PC-3 (cell line): ENCODE measurements at regions not wholly inside any gene's neighbourhood (a gene's known extent, or its start where the extent isn't known, plus 50 kb on each side); places are given as distances from the start of the nearest gene placed in this dataset.

Experiments used
- ATAC-seq: fragments of 200-7000 bp; cut with Tn5 transposase; 2 replicates; pipeline ENCODE4 v1.9.1; 2020; ENCODE audit warnings: mild to moderate bottlenecking, moderate library complexity
- BruUV-seq: library from RNA; stranded (reverse); fragments of 400-500 nt; replicated peaks from 2 replicates; lab custom pipeline; 2021; lab: Mats Ljungman, UMichigan
- CTCF ChIA-PET: fragments of 300-600 bp; sonication (Branson Sonifier 250); formaldehyde crosslinking; loops from one replicate; lab custom pipeline; 2022; ENCODE audit warnings: antibody characterized with exemption; lab: Charles Lee
- POLR2A ChIA-PET: fragments of 300-600 bp; sonication (Branson Sonifier 250); formaldehyde crosslinking; loops from one replicate; lab custom pipeline; 2022; ENCODE audit warnings: antibody characterized with exemption; ENCODE audit not compliant: unreplicated experiment; lab: Charles Lee
- DNase-seq: peaks from one replicate; pipeline ENCODE4 v3.0.0-alpha.2; 2015
- H2AFZ ChIP-seq: fragments of 300-600 bp; sonication (generic); 2 replicates; pipeline ENCODE4 v1.6.0; 2016; ENCODE audit warnings: antibody characterized with exemption, low read length
- H3F3A ChIP-seq: fragments of 300-600 bp; sonication (generic); one replicate; pipeline ENCODE4 v1.6.0; 2017; ENCODE audit warnings: antibody characterized with exemption, low read length, control low read depth, mild to moderate bottlenecking; ENCODE audit not compliant: unreplicated experiment
- H3K27ac ChIP-seq: fragments of 300-600 bp; sonication (generic); 2 replicates; pipeline ENCODE4 v1.5.1; 2016; ENCODE audit warnings: mild to moderate bottlenecking, low read length
- H3K27me3 ChIP-seq: fragments of 300-600 bp; sonication (generic); 2 replicates; pipeline ENCODE4 v1.6.1; 2016; ENCODE audit warnings: low read length, mixed read lengths
- H3K36me3 ChIP-seq: fragments of 300-600 bp; sonication (generic); 2 replicates; pipeline ENCODE4 v1.6.1; 2016; ENCODE audit warnings: low read depth, mixed run types, low read length, mixed read lengths
- H3K4me1 ChIP-seq: fragments of 300-600 bp; sonication (generic); 2 replicates; pipeline ENCODE4 v1.5.1; 2016; ENCODE audit warnings: low read length; ENCODE audit not compliant: insufficient read depth
- H3K4me2 ChIP-seq: fragments of 300-600 bp; sonication (generic); 2 replicates; pipeline ENCODE4 v1.6.0; 2016; ENCODE audit warnings: low read length
- H3K4me3 ChIP-seq: fragments of 300-600 bp; sonication (generic); 2 replicates; pipeline ENCODE4 v1.5.1; 2016; ENCODE audit warnings: mild to moderate bottlenecking, low read length, mixed read lengths
- H3K79me2 ChIP-seq: fragments of 300-600 bp; sonication (generic); 2 replicates; pipeline ENCODE4 v1.6.1; 2017; ENCODE audit warnings: low read length, mixed read lengths
- H3K9ac ChIP-seq: fragments of 300-600 bp; sonication (generic); 2 replicates; pipeline ENCODE4 v1.6.0; 2016; ENCODE audit warnings: mild to moderate bottlenecking, low read length
- H3K9me2 ChIP-seq: fragments of 300-600 bp; sonication (generic); replicated peaks from 2 replicates; pipeline ENCODE4 v1.6.1; 2016; ENCODE audit warnings: mixed run types, low read length, mixed read lengths
- H3K9me3 ChIP-seq: fragments of 300-600 bp; sonication (generic); 2 replicates; pipeline ENCODE4 v1.6.1; 2016; ENCODE audit warnings: low read length, mixed read lengths
- H4K20me1 ChIP-seq: fragments of 300-600 bp; sonication (generic); 2 replicates; pipeline ENCODE4 v1.6.1; 2016; ENCODE audit warnings: low read length, mixed read lengths
- EZH2 ChIP-seq: fragments of 300-600 bp; sonication (generic); IDR thresholded peaks from one replicate; pipeline ENCODE4 v1.6.1; 2017; ENCODE audit warnings: antibody characterized with exemption, mild to moderate bottlenecking, low read length; ENCODE audit not compliant: unreplicated experiment
- EZH2phosphoT487 ChIP-seq: fragments of 300-600 bp; sonication (generic); IDR thresholded peaks from 2 replicates; pipeline ENCODE4 v1.6.1; 2018; ENCODE audit warnings: mild to moderate bottlenecking, antibody characterized with exemption, low read length, borderline replicate concordance
- intact Hi-C: fragments of 100-400 bp; cut with micrococcal nuclease; formaldehyde crosslinking; loops from 2 replicates; pipeline ENCODE4 v1.9.0; 2023
- TF ChIP-seq, protein P1 (sequence below): fragments of 300-600 bp; sonication (generic); conservative IDR thresholded peaks from 2 replicates; pipeline ENCODE4 v1.5.1; 2017; ENCODE audit warnings: antibody characterized with exemption, low read depth, mild to moderate bottlenecking, low read length

DNA sequence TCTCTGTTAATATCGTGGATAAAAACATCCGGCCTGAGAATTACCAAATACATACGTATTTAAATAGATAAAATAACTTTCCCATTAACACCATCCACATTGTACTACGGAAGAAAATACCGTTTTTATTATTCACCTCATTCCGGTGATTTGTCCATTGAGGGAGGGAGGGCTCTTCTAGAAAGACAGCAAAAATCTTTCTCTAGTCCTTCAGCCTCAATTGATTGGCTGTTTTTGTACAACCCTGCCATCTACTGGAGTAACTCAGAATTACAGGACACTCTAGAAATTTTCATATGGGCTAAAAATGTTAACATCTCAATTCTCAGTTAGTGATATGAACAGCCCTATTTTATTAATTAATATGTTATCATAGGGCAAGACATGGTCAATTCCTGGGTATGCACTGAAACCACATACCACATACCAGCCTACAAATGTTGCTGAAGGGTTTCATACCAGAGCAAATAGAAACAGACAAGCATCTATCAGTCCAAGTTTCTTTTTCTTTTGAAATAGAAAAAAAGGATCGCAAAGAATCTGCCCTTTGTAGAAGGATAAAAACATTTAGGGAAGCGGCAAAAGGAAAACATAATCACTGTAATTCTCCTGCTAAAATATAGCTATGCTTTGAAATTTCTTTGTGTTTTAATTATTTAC is 55.8 kb upstream of the CDCA7L start:
- no peaks in the 10 kb centered on the region for H3F3A ChIP-seq
- peak overlapping the region; percentile 63 for H3K4me2 ChIP-seq
- no peaks in the 10 kb centered on the region for H3K9me3 ChIP-seq
- intact Hi-C loops, result loop anchor here (1.0 to 10.0 kb wide), 9 partner anchors 54 to 745 kb away; partner anchors contain the start of gene SP4
- H3K4me3 ChIP-seq, result peak overlapping the region; percentile 36; the same call in 1 of the 2 replicates
- H4K20me1 ChIP-seq, result no peaks in the 10 kb centered on the region
- H3K9me2 ChIP-seq, result no peaks in the 10 kb centered on the region
- no peak overlapping the region for H3K9ac ChIP-seq
- H3K27me3 ChIP-seq, result peaks cover 32% of the 10 kb centered on the region
- H3K4me1 ChIP-seq, result no peaks in the 10 kb centered on the region
- no TSS peak for BruUV-seq
- ATAC-seq (peak; percentile 85), DNase-seq (peak; percentile 80)
- CTCF ChIA-PET, result no interaction called here
- POLR2A ChIA-PET, result no interaction called here
- no peaks in the 10 kb centered on the region for H3K36me3 ChIP-seq
- no peaks in the 10 kb centered on the region for H3K79me2 ChIP-seq
- no peak overlapping the region for H3K27ac ChIP-seq
- H2AFZ ChIP-seq, result 0 out of 2 replicates have a peak overlapping the region, but pooled peaks have one; percentile 4
- TF ChIP-seq, protein P1, sequence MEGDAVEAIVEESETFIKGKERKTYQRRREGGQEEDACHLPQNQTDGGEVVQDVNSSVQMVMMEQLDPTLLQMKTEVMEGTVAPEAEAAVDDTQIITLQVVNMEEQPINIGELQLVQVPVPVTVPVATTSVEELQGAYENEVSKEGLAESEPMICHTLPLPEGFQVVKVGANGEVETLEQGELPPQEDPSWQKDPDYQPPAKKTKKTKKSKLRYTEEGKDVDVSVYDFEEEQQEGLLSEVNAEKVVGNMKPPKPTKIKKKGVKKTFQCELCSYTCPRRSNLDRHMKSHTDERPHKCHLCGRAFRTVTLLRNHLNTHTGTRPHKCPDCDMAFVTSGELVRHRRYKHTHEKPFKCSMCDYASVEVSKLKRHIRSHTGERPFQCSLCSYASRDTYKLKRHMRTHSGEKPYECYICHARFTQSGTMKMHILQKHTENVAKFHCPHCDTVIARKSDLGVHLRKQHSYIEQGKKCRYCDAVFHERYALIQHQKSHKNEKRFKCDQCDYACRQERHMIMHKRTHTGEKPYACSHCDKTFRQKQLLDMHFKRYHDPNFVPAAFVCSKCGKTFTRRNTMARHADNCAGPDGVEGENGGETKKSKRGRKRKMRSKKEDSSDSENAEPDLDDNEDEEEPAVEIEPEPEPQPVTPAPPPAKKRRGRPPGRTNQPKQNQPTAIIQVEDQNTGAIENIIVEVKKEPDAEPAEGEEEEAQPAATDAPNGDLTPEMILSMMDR, result peak; percentile 85
- TF ChIP-seq EZH2phosphoT487, result no peak

- H3K79me2 ChIP-seq, result no peaks in the 10 kb centered on the region
- no peak overlapping the region for H3K27ac ChIP-seq
- H2AFZ ChIP-seq, result no peak overlapping the region
- H3K9me3 ChIP-seq, result no peaks in the 10 kb centered on the region
- TF ChIP-seq, protein P1, result no peak
- no peak for TF ChIP-seq EZH2phosphoT487
- TF ChIP-seq EZH2, result no peak
- POLR2A ChIA-PET, result no interaction called here
- intact Hi-C loops, result loop anchor here (2.0 to 10.0 kb wide), 4 partner anchors 83 to 573 kb away; partner anchors contain the start of gene SP4
- peak; percentile 4 for DNase-seq
- ATAC-seq, result no peak
- H3F3A ChIP-seq, result no peaks in the 10 kb centered on the region
- CTCF ChIA-PET, result no interaction called here
- H4K20me1 ChIP-seq, result no peaks in the 10 kb centered on the region
- BruUV-seq, result no TSS peak
- no peak overlapping the region for H3K9ac ChIP-seq
- peaks cover 21% of the 10 kb centered on the region for H3K27me3 ChIP-seq
- no peaks in the 10 kb centered on the region for H3K9me2 ChIP-seq
- H3K4me3 ChIP-seq, result no peak overlapping the region
- no peaks in the 10 kb centered on the region for H3K36me3 ChIP-seq
- no peaks in the 10 kb centered on the region for H3K4me1 ChIP-seq
- H3K4me2 ChIP-seq, result no peak overlapping the region
These were observed 54.2 kb upstream of the CDCA7L start for GRCh38 chr7:21999896-22000295.

- CTCF ChIA-PET, result no interaction called here
These were observed 50.9 kb upstream of the CDCA7L start for GRCh38 chr7:21996641-21997040.

More at GRCh38 chr7:21996641-21997040, 50.9 kb upstream of the CDCA7L start:
- Histone ChIP-seq H3K4me3 (no peak overlapping the region), H2AFZ (0 out of 2 replicates have a peak overlapping the region, but pooled peaks have one; percentile 9), H3K4me1 (no peaks in the 10 kb centered on the region), H3F3A (no peaks in the 10 kb centered on the region), H3K9me3 (no peaks in the 10 kb centered on the region), H3K36me3 (no peaks in the 10 kb centered on the region), H3K27ac (no peak overlapping the region), H4K20me1 (no peaks in the 10 kb centered on the region), H3K27me3 (peaks cover 13% of the 10 kb centered on the region; the same call in 1 of the 2 replicates), H3K79me2 (no peaks in the 10 kb centered on the region), H3K4me2 (no peak overlapping the region), H3K9me2 (no peaks in the 10 kb centered on the region), H3K9ac (no peak overlapping the region)
- no peak for TF ChIP-seq EZH2phosphoT487
- TF ChIP-seq EZH2, result no peak
- TF ChIP-seq, protein P1, result no peak
- BruUV-seq, result no TSS peak
- POLR2A ChIA-PET, result interaction anchor here (0.7 kb wide), 1 partner anchor 16 kb away, joined by 5 read pairs; no protein-coding TSS in a partner anchor
- intact Hi-C loops, result no loop called here
- peak; percentile 29; the same call in 1 of the 2 replicates for ATAC-seq
- DNase-seq, result peak; percentile 21
